22Rv1 (cell line): ENCODE measurements at regions not wholly inside any gene's neighbourhood (a gene's known extent, or its start where the extent isn't known, plus 50 kb on each side); places are given as distances from the start of the nearest gene placed in this dataset.

Experiments
- H3K27ac ChIP-seq: fragments of 450-650 bp; 2 replicates; pipeline ENCODE4 v1.5.1; 2017
- ZFX ChIP-seq: fragments of 450-650 bp; IDR thresholded peaks from 2 replicates; pipeline ENCODE4 v1.6.1; 2017; ENCODE audit warnings: antibody characterized with exemption, borderline replicate concordance
- TF ChIP-seq, protein P1 (sequence below): fragments of 450-650 bp; IDR thresholded peaks from 2 replicates; pipeline ENCODE4 v1.5.1; 2017; ENCODE audit warnings: mild to moderate bottlenecking

DNA sequence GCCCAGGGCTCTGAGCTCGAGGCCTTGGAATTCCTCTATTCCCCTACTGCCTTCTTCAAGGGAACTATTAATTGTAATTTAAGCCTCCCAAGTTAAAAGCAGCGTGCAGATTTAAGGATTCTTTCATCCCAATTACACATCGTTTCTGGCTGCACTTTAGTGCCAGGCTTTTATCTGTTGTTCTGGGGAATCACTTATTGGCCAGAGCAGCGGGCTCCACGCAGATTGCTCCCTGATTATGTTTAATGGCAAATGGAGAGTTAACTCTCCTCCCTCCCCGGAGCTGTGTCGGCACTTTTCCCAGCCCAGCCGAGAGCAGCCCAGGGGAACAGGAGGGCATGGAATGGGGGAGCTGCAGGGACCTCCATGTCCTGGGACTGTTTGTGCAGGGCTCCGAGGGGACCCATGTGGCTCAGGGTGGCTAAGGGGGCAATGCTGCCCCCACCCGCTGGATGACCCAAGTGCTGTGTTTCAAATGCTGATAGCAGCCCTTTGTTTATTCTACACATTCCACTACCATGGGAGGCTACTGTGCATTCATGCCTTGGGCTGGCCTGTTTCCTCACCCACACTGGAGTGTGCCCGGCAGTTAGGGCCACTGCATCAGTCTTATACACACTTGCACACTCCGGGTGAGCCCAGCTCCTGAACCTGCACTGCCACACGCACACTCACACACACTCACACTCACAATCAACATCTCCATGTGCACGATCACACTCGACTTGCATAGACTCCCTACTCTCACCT, 93.3 kb upstream of the POU3F1 start:
- no peak overlapping the region for H3K27ac ChIP-seq
- no peak for TF ChIP-seq ZFX
- TF ChIP-seq, protein P1, sequence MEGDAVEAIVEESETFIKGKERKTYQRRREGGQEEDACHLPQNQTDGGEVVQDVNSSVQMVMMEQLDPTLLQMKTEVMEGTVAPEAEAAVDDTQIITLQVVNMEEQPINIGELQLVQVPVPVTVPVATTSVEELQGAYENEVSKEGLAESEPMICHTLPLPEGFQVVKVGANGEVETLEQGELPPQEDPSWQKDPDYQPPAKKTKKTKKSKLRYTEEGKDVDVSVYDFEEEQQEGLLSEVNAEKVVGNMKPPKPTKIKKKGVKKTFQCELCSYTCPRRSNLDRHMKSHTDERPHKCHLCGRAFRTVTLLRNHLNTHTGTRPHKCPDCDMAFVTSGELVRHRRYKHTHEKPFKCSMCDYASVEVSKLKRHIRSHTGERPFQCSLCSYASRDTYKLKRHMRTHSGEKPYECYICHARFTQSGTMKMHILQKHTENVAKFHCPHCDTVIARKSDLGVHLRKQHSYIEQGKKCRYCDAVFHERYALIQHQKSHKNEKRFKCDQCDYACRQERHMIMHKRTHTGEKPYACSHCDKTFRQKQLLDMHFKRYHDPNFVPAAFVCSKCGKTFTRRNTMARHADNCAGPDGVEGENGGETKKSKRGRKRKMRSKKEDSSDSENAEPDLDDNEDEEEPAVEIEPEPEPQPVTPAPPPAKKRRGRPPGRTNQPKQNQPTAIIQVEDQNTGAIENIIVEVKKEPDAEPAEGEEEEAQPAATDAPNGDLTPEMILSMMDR: no peak

DNA sequence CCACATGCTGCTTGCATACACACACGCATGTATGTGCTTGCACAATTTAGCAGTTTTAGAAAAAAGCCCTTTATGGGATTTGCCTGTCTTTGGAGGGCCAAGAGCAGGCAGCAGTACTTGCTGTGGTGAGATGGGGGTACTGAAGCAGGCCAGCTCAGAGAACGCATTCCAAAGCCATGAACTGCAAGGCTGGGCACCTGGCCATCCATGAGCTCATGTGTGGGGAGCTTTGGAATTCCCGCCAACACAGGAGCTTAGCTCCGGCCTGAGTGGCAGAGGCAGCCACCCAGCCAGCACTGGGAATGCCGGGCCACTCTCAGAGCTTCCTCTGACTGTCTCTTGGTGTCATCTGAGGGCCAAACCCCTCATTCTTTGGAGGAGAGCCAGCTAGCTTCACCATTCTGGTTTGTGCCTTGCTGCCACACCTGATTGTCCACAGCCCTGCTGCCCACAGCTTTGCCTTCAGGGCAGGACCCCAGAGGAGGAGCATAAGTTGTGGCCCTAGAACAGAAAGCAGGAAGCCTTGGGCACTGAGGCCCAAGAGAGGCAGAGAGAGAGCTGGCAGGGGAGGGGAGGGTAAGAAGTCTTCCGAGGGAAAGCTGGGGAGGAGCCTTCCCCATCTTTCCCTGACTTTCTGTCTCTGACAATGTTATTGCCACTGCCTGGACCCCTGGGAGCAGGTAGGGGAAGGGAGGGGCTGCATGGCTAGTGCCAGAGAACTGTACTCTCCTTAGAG, 92.1 kb upstream of the POU3F1 start:
- no peak overlapping the region for H3K27ac ChIP-seq
- no peak for TF ChIP-seq ZFX
- TF ChIP-seq, protein P1: no peak

DNA sequence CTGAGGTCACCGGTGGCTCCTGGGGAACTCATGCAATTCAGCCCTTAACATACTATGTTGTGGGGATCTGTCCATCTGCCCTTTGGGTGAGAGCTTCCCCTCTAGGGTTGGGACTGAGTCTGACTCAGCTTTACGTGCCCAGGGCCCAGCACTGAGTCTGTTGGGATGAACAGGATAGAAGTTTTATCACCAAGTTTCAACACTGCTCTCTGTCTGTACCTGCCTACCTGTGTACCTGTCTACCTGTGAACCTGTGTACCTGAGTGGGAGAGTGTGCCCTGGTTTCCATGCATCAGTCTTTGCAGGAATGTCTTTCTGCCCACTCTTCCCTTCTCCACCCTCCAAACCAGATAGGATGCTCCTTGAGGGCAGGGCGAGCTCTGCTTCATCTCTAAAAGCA, 90.6 kb upstream of the POU3F1 start:
- TF ChIP-seq, protein P1: no peak
- no peak for TF ChIP-seq ZFX
- H3K27ac ChIP-seq: no peak overlapping the region

DNA sequence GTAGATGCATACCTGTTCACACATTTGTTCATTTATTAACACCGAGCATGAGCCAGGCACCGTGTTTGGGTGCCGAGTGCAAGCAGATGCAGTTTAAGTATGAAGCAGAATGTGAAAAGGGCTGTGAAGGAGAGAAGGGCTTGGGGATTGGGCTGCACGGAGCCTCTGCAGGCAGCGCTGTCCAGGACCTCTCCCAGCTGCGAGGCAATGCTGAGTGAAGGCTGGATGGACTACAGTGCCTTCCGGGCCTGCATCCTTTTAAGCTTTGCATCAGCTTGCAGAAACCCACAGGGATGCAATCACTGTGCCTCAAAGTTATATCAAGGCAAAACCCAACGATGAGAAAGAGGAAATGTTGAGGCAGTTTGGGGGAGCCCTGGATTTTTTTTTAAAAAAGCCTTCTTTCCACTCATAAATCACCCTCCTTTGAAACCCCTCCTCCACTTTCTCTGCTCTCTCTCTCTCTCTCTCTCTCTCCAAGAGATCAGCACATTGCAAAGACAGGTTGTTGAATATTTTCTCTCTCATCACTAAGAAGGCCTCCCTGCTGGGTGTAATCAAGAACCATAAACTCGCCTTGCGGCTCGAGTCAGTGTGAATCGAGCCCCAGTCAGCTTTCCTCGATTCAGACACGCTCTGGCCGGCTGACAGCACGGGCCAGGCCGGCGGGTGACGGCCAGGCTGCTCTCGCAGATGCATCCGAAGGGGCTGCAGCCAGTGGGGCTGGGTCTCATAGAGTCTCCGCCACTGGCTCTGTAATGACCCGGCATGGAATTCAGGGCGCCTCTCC, 89.2 kb upstream of the POU3F1 start:
- H3K27ac ChIP-seq: no peak overlapping the region
- no peak for TF ChIP-seq ZFX
- TF ChIP-seq, protein P1: no peak

DNA sequence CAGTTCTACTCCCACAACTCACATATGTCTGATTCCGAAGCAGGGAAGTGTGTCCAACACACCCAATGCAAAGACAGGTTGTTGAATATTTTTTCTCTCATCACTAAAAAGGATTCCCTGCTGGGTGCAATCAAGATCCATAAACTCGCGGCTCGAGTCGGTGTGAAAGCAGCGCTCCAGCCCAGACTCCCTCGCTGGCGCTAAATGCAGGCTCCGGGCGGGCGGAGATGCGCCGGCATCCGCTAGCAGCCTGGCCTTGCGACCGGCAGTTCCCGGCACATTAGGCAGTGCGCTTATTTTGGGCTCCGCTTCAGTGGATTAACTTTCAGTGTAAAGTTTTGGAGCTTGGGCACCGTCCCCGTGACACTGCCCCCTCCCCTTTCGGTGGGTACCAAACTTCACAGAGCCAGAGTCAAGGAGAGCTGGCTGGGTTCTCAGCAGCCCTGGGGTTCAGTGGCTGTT, 87.7 kb upstream of the POU3F1 start:
- TF ChIP-seq, protein P1: no peak
- no peak for TF ChIP-seq ZFX
- H3K27ac ChIP-seq: no peak overlapping the region

DNA sequence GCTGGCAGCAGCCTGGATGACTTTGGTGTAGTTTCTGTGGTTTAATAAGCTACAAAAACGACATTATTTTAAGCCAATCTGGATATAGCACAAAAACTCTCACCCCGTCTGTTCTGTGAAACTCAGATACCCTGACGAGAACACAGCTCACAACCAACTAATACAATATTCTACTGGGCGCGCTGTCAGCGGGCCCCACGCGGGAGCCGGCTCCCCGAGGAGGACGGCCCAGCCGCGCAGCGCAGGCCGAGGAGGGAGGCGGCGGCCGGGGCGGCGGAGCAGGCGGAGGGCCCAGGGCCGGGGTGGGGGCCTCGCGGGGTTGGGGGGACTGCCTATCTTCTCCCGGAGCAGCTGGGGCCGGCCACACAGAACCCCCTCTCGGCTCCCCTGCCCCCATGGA, 87.2 kb upstream of the POU3F1 start:
- no peak overlapping the region for H3K27ac ChIP-seq
- no peak for TF ChIP-seq ZFX
- TF ChIP-seq, protein P1: no peak
